Keratinocyte (primary cell): ENCODE measurements at regions not wholly inside any gene's neighbourhood (a gene's known extent, or its start where the extent isn't known, plus 50 kb on each side); places are given as distances from the start of the nearest gene placed in this dataset.

Source experiments
- EZH2 ChIP-seq: IDR thresholded peaks from one replicate; pipeline ENCODE4 v1.6.1; 2012; ENCODE audit warnings: inconsistent platforms, mild to moderate bottlenecking, low read length, moderate library complexity
- TF ChIP-seq, protein P1 (sequence below), 3 experiments: IDR thresholded peaks in 1 of 3; conservative IDR thresholded peaks in 1 of 3; optimal IDR thresholded peaks in 1 of 3; 2 replicates in 2 of 3; 3 replicates in 1 of 3; pipeline versions ENCODE3 to v1.5.1; 2011; ENCODE audit warnings: low read length in 3 of 3, mild to moderate bottlenecking in 3 of 3, moderate library complexity in 2 of 3, control low read depth in 1 of 3, inconsistent platforms in 1 of 3; ENCODE audit not compliant: insufficient read depth in 2 of 3; ENCODE audit errors: extremely low read depth in 1 of 3

DNA sequence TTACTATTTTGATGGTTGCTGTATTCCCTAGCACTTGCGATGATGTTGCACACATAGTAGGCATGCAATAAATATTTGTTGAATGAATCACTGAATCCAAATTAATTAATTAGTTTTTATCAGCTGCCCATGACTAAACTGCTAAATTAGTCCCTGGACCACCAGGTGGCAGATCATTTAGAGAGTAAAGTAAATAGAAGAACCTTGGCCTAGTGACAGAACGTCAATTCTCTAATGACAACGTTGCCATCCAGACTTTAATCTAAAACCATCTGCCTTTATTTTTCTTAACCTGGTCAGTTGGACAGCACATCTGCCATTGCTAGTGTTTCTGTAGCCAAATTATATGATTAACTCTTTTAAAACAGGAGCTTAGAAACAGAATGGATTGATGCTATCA, 457.5 kb downstream of the KIF4B start:
- TF ChIP-seq, protein P1, sequence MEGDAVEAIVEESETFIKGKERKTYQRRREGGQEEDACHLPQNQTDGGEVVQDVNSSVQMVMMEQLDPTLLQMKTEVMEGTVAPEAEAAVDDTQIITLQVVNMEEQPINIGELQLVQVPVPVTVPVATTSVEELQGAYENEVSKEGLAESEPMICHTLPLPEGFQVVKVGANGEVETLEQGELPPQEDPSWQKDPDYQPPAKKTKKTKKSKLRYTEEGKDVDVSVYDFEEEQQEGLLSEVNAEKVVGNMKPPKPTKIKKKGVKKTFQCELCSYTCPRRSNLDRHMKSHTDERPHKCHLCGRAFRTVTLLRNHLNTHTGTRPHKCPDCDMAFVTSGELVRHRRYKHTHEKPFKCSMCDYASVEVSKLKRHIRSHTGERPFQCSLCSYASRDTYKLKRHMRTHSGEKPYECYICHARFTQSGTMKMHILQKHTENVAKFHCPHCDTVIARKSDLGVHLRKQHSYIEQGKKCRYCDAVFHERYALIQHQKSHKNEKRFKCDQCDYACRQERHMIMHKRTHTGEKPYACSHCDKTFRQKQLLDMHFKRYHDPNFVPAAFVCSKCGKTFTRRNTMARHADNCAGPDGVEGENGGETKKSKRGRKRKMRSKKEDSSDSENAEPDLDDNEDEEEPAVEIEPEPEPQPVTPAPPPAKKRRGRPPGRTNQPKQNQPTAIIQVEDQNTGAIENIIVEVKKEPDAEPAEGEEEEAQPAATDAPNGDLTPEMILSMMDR (optimal IDR thresholded peaks at IDR 0.05 in 1 of 3, IDR thresholded peaks at IDR 0.05 in 1 of 3, conservative IDR thresholded peaks at IDR 0.05 in 1 of 3; ENCODE audit: extremely low read depth in 1 of 3, insufficient read depth in 2 of 3, low read length in 3 of 3), result no peak
- TF ChIP-seq EZH2, result no peak
